A204.1 (cell line): ENCODE measurements at regions not wholly inside any gene's neighbourhood (a gene's known extent, or its start where the extent isn't known, plus 50 kb on each side); places are given as distances from the start of the nearest gene placed in this dataset.
"Not testable (repeated sequence)": the region's sequence is repeated elsewhere in the genome, so short reads cannot be mapped to it uniquely, and the experiment has no call there.

ENCODE experiments used
- FAIRE-seq: peaks from 2 replicates; lab custom pipeline; 2012; peaks lifted over from hg19 to GRCh38; lab: Jason Lieb, UNC

DNA sequence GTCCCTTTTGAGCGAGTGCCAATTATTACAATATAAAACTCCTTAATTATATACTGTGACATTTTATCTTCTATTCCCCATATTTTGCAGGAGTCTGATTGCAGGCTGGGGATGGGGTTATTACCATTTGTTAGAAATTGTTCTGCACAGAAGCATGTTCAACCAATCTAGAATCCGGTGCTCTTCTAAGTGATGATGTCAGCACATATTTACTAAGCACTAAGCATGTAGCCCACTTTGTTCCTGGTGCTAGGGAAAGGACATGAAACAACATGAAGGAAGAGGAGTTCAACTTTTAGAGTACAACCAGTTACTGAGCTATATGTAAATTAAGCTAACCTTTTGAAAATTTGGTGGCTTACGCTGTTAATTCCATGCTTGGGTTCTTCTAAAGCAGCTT, 52.8 kb upstream of the IL1RAPL2 start:
- no peak for FAIRE-seq

DNA sequence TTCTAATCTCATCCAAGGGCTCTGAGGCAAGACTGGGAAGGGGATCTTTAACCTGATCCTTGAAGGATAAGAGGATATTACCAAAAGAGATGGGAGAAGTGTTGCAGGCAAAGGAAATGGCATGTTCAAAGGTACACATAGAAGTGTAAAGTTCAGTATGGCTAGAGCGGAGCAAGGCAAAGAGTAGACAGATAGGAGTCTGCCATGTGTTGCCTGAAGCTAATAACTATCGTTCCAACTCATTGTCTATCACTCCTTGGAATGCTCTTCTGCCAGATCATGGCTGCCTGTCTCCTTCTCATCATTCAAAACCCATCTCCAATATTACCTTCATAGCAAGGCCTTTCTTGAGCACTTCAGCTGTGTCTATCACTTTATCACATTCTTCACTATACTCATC, 55.2 kb upstream of the IL1RAPL2 start:
- FAIRE-seq = no peak

- FAIRE-seq = no peak
These were observed 63.5 kb upstream of the IL1RAPL2 start for GRCh38 chrX:104502460-104502859.

DNA sequence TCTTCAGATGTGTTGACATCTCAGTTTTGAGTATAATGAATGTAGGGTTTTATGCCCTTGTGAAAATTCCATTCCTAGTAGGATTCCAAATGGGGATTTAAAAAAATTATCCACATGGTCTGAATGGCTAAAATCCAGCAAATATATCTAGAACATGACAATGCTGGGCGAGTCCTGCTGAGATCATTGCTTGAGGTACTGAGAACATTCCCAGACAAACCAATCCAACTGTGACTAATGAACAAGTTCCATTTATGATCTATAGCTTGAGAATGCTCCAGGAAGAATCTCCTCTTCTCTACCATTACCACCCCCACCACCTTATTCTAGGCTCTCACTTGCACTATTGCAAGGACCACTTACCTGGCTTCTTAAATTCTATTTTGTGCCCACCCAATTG, 77.2 kb upstream of the IL1RAPL2 start:
- no peak for FAIRE-seq

GRCh38 chrX:104486691-104487090, 79.3 kb upstream of the IL1RAPL2 start:
- FAIRE-seq = no peak

DNA sequence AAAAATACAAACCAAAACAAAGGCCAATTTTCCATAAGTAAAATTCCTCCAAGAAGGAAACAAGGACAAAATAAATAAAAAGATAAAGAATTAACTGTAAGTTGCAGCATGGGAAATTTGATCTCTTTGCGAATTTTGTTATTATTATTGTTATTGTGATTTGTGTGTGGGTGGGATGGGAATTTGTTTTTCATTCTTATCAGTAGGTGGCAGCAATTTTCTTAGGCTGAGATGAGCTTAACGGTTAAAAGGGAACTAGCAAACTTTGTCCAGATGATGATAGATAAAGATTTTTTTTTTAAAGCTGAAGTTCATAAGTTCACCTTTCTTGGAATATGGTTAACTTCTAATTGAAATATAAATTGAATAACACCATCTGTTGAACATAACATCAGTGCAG, 83.2 kb upstream of the IL1RAPL2 start:
- FAIRE-seq = peak; percentile 64

GRCh38 chrX:104469771-104470170, 96.2 kb upstream of the IL1RAPL2 start:
- no peak for FAIRE-seq

DNA sequence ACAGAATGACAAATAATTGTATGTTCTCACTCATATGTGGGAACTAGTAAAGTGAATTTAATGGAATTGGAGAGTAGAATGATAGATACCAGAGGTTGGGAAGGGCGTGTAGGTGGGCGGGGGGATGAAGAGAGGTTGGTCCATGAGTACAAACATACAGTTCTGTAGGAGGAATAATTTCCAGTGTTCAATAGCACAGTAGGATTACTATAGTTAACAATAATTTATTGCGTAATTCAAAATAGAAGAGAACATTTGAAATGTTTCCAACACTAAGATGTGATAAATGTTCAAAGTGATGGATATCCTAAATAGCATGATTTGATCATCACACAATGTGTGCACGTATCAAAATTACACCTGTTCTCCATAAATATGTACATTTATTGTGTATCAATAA, 106.2 kb upstream of the IL1RAPL2 start:
- no peak for FAIRE-seq

GRCh38 chrX:104457130-104457529, 108.9 kb upstream of the IL1RAPL2 start:
- not testable (repeated sequence) for FAIRE-seq

GRCh38 chrX:104450316-104450715, 115.7 kb upstream of the IL1RAPL2 start:
- no peak for FAIRE-seq

- FAIRE-seq = no peak
These were observed 120.4 kb upstream of the IL1RAPL2 start for GRCh38 chrX:104445591-104445990.

GRCh38 chrX:104435249-104435648, 130.8 kb upstream of the IL1RAPL2 start:
- no peak for FAIRE-seq

GRCh38 chrX:104432321-104432720, 133.7 kb upstream of the IL1RAPL2 start:
- no peak for FAIRE-seq

GRCh38 chrX:104430742-104431119, 135.3 kb upstream of the IL1RAPL2 start:
- FAIRE-seq = no peak

- FAIRE-seq = no peak
These were observed 135.8 kb upstream of the IL1RAPL2 start for GRCh38 chrX:104430072-104430741.

GRCh38 chrX:104428231-104428630, 137.8 kb upstream of the IL1RAPL2 start:
- FAIRE-seq = no peak

- FAIRE-seq = no peak
These were observed 138.3 kb upstream of the IL1RAPL2 start for GRCh38 chrX:104427693-104428092.

DNA sequence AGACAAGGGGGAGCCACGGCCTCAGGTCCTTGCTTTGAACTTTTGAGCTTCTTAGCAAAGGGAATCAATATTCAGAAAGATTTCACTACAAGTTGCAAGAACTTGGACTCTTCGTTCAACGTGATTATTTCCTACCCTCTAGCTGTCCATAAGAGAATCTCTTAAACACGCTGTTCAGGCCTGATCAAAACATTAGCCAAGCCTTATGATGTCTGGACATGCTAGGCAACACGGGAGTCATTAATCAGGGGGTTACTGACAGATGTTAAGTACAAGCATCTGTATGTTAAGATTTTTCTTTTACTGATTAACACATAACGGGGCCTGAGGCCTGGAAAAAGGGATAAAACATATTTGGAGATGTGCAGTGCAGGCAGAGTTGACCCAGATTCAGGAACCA, 138.9 kb upstream of the IL1RAPL2 start:
- no peak for FAIRE-seq

DNA sequence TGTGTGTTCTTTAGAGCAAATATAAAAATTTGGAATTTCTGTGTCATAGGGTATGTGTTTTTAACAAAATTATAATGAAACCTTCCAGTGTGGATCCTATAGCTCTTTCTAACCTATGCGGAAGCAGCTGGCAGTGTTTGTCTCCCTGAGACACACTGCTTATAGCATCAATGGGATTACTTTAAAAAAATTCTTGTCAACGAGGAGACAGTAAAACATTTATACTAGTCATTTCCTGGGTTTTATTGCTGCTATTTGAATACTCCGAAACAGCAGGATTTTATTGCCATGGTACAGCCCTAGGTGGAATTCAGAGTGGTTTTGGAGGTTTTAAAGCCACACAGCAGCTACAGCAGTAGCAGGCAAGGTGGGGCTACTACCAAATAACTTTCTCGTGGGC, 145.1 kb upstream of the IL1RAPL2 start:
- FAIRE-seq = no peak

GRCh38 chrX:104419926-104420325, 146.1 kb upstream of the IL1RAPL2 start:
- FAIRE-seq = no peak

GRCh38 chrX:104419211-104419610, 146.8 kb upstream of the IL1RAPL2 start:
- FAIRE-seq = no peak

DNA sequence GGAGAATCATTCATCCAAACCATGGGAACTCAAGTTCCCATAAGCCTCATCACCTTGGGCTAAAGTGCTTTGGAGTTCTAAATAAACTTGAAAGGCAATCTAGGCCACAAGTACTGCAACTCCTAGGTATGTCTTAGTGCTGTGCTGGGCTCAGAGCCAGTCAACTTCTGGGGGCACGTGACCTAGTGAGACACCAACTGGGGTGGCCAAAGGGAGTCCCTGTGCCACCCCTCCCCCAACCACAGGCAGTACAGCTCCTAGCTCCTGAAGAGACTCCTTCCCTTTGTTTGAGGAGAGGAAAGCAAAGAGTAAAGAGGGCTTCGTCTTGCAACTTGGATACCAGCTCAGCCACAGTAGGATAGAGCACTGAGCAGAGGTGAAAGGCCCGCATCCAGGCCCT, 154.2 kb upstream of the IL1RAPL2 start:
- FAIRE-seq = no peak

DNA sequence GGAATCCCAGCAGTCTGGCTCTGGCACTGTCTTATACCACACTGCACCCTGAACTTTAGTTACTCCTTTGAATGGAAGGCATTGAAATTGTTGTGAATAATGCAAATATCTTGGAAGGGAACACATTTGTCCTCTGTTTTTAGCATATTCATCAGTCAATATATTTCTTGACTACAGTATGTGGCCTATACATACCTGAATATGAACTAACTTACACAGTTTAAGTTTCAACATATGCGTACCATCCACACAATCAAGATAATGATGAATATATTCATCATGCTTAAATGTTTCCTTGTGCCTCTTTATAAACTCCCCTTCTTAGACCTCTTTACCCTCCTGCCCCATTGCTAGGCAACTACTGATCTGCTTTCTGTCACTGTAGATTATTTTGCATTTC, 145.7 kb upstream of the ESX1 start:
- no peak for FAIRE-seq

DNA sequence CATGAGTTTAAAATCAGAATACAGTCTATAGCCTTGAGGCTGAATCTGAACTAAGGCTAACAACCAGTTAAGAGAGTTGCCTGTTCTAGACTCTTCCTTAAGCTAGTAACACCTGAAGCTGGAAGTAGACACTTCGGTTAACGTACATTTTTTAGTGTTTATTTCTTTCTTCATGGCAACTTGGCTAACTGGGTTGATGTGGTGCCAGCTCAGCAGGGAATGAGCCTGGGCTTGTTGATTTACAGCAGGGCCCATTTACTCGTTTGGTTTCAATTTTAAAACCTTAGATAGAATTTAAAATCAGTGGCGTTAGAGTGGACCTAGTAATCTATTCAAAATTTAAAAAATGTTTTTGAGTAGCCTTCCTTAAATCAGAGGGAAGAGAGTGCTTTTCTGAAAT, 137.6 kb upstream of the ESX1 start:
- no peak for FAIRE-seq

DNA sequence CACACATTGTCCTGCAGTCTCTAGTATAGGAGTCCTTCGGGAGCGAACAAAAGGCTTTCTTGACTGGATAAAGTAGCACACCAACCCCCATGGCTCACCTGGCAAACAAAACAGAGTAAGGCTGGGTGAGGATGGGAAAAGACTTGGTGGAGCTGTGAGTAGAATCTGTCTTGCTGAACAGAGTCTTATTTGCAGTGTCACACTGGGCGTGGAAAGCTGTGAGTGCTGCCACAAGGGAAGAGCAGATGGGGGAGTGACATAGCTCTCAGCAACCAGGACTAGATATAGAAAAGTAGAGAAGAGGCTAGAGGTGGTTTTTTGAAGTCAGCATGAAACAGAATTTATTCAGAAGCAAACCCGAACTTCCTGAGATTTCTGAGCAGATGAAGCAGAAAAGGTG, 137.2 kb upstream of the ESX1 start:
- no peak for FAIRE-seq
